Body of pancreas (tissue), 4 donors: ENCODE measurements at regions not wholly inside any gene's neighbourhood (a gene's known extent, or its start where the extent isn't known, plus 50 kb on each side); places are given as distances from the start of the nearest gene placed in this dataset.

Source experiments
- ATAC-seq: fragments of 150-250 bp; one replicate; pipeline ENCODE4 v1.9.1; 2016
- DNase-seq, 4 donors: peaks; one replicate each; pipeline ENCODE4 v3.0.0-alpha.2; 2019
- H3K27ac ChIP-seq, 4 donors: fragments of 200-600 bp; sonication (generic); 1 replicate in 3 of 4; 2 replicates in 1 of 4; pipeline versions ENCODE4 v1.5.1 to v1.6.1; 2016 to 2019; ENCODE audit warnings: mild to moderate bottlenecking in 1 of 4, mixed read lengths in 1 of 4, moderate library complexity in 1 of 4
- H3K27me3 ChIP-seq, 2 donors: fragments of 200-600 bp; sonication (generic); one replicate each; pipeline ENCODE4 v1.6.0; 2016; ENCODE audit warnings: mild to moderate bottlenecking in 1 of 2
- H3K36me3 ChIP-seq, 2 donors: fragments of 200-600 bp; sonication (generic); replicated peaks in 1 of 2; 2 replicates each; pipeline ENCODE4 v1.5.1; 2016; ENCODE audit warnings: low read depth in 2 of 2; ENCODE audit not compliant: insufficient read depth in 1 of 2
- H3K4me1 ChIP-seq: fragments of 200-600 bp; sonication (generic); one replicate; pipeline ENCODE4 v1.6.0; 2016
- H3K4me3 ChIP-seq, 2 donors: fragments of 200-600 bp; sonication (generic); 1 replicate in 1 of 2; 2 replicates in 1 of 2; pipeline ENCODE4 v1.5.1; 2016 to 2019
- H3K9me3 ChIP-seq, 3 donors: fragments of 200-600 bp; sonication (generic); 1 replicate in 2 of 3; 2 replicates in 1 of 3; pipeline ENCODE4 v1.5.1; 2016
- POLR2A ChIP-seq, 3 donors: fragments of 450-650 bp; IDR thresholded peaks; one replicate each; pipeline ENCODE4 v1.6.1; 2016; ENCODE audit warnings: antibody characterized with exemption in 3 of 3, mild to moderate bottlenecking in 2 of 3
- WGBS, 2 donors: methylation state at CpG; one replicate each; pipeline ENCODE4 v1.1.5; 2017; 5-methylcytosine and 5-hydroxymethylcytosine counted together
- intact Hi-C: fragments of 100-400 bp; cut with DNase I; formaldehyde crosslinking; loops from one replicate; pipeline ENCODE4 v1.15.1; 2023
- TF ChIP-seq, protein P1 (sequence below), 7 experiments: fragments of 450-650 bp in 4 of 7; fragments of 200-600 bp in 3 of 7; sonication (generic) in 3 of 7; IDR thresholded peaks; one replicate each; pipeline ENCODE4 v1.5.1; 2016 to 2019; ENCODE audit warnings: antibody characterized with exemption in 7 of 7

- no peak for TF ChIP-seq POLR2A (IDR thresholded peaks at IDR 0.05)
- TF ChIP-seq, protein P1, sequence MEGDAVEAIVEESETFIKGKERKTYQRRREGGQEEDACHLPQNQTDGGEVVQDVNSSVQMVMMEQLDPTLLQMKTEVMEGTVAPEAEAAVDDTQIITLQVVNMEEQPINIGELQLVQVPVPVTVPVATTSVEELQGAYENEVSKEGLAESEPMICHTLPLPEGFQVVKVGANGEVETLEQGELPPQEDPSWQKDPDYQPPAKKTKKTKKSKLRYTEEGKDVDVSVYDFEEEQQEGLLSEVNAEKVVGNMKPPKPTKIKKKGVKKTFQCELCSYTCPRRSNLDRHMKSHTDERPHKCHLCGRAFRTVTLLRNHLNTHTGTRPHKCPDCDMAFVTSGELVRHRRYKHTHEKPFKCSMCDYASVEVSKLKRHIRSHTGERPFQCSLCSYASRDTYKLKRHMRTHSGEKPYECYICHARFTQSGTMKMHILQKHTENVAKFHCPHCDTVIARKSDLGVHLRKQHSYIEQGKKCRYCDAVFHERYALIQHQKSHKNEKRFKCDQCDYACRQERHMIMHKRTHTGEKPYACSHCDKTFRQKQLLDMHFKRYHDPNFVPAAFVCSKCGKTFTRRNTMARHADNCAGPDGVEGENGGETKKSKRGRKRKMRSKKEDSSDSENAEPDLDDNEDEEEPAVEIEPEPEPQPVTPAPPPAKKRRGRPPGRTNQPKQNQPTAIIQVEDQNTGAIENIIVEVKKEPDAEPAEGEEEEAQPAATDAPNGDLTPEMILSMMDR (IDR thresholded peaks at IDR 0.05) = no peak
- H3K4me3 ChIP-seq = no peak overlapping the region
- H3K4me1 ChIP-seq = no peaks in the 10 kb centered on the region
- ATAC-seq (no peak), DNase-seq (no peak)
- H3K27ac ChIP-seq = no peak overlapping the region
- intact Hi-C loops = no loop called here
- H3K27me3 ChIP-seq = no peaks in the 10 kb centered on the region
- H3K9me3 ChIP-seq = no peaks in the 10 kb centered on the region
- H3K36me3 ChIP-seq = no peaks in the 10 kb centered on the region
These were observed 98.4 kb downstream of the CNTN3 start for GRCh38 chr3:74516019-74516418.

DNA sequence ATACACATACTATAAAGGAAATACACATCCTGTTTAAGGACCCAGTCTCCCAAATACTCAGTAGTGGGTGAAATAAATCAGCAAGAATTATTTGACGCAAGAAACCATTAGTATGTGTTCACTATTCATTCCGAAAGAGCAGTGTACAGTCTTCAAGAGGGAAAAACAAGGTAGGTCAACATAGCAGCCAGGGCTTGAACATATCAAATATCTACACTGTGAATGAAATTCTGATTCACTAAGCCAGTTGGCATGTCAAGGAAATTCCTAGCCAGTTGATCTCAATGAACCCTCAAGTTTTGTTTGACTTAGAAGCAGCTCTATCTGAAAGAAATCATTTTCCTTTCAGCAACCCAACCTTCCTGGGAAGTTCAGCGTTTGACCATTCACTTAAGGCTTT is 99.0 kb downstream of the CNTN3 start:
- Histone ChIP-seq H3K9me3 (no peaks in the 10 kb centered on the region), H3K27ac (no peak overlapping the region), H3K4me1 (no peaks in the 10 kb centered on the region), H3K4me3 (no peak overlapping the region), H3K36me3 (no peaks in the 10 kb centered on the region), H3K27me3 (no peaks in the 10 kb centered on the region)
- ATAC-seq (no peak), DNase-seq (no peak)
- 84 to 86% methylated on average over 3 of the region's 3 CpGs for WGBS, 2 donors
- TF ChIP-seq, protein P1 (IDR thresholded peaks at IDR 0.05) = no peak
- TF ChIP-seq POLR2A (IDR thresholded peaks at IDR 0.05) = no peak
- intact Hi-C loops = no loop called here

GRCh38 chr3:74511078-74511477 is 103.4 kb downstream of the CNTN3 start:
- intact Hi-C loops = no loop called here
- no peak for ATAC-seq

DNA sequence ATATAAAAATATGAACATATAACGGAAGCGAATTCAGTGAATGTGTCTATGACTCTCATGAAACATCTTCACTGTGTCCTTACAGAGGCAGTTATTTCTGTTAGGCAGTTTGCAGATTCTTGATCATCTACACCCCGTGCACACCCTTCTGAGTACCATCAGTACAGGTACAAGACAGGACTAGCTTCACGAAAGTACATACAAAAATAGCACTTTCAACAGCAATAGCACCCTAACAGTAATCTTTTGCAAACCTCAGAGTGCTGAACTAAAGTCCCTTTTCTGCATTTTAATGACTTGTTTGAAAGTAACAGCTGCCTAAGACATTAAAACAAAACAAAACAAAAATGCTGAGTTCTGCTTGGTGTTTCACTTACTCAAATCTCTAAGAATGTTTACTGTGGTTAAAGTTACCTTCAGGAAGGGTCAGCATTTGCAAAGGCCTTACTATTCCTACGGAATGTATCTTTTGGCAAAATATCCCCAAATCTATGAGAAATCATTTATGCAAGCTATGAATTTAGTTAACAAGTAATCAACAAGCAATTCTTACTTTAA is 104.1 kb downstream of the CNTN3 start:
- 86 to 88% methylated on average over 5 of the region's 5 CpGs for WGBS, 2 donors
- no peaks in the 10 kb centered on the region for H3K27me3 ChIP-seq
- no peak for DNase-seq
- no peak overlapping the region for H3K27ac ChIP-seq
- no peaks in the 10 kb centered on the region for H3K36me3 ChIP-seq
- no peak overlapping the region for H3K4me3 ChIP-seq
- ATAC-seq = no peak
- intact Hi-C loops = no loop called here
- no peaks in the 10 kb centered on the region for H3K9me3 ChIP-seq
- no peaks in the 10 kb centered on the region for H3K4me1 ChIP-seq
- no peak for TF ChIP-seq POLR2A (IDR thresholded peaks at IDR 0.05)
- TF ChIP-seq, protein P1 (IDR thresholded peaks at IDR 0.05) = no peak

More at GRCh38 chr3:74511078-74511477, 103.4 kb downstream of the CNTN3 start:
- Histone ChIP-seq H3K27ac (no peak overlapping the region), H3K4me3 (no peak overlapping the region), H3K36me3 (no peaks in the 10 kb centered on the region), H3K9me3 (no peaks in the 10 kb centered on the region), H3K27me3 (no peaks in the 10 kb centered on the region), H3K4me1 (no peaks in the 10 kb centered on the region)
- DNase-seq = no peak
- TF ChIP-seq, protein P1 (IDR thresholded peaks at IDR 0.05) = no peak
- no peak for TF ChIP-seq POLR2A (IDR thresholded peaks at IDR 0.05)

DNA sequence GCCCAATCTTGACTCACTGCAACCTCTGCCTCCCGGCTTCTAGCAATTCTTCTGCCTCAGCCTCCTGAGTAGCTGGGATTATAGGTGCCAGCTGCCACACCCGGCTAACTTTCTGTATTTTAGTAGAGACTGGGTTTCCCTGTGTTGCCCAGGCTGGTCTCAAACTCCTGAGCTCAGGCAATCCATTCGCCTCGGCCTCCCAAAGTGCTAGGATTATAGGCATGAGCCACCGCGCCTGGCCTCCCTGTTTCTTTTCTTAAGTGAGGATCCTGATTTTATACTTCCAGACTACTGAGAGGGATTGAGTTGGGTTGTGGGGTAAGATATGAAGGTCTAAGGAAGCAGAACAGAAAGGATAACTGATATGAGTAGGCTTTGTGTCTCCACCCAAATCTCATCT is 106.8 kb downstream of the CNTN3 start:
- H3K27me3 ChIP-seq = no peaks in the 10 kb centered on the region
- no peak overlapping the region for H3K4me3 ChIP-seq
- TF ChIP-seq, protein P1 (IDR thresholded peaks at IDR 0.05) = no peak
- no peak for TF ChIP-seq POLR2A (IDR thresholded peaks at IDR 0.05)
- DNase-seq (no peak), ATAC-seq (no peak)
- intact Hi-C loops = no loop called here
- no peak overlapping the region for H3K27ac ChIP-seq
- 87 to 95% methylated on average over 6 of the region's 6 CpGs for WGBS, 2 donors
- no peaks in the 10 kb centered on the region for H3K36me3 ChIP-seq
- no peaks in the 10 kb centered on the region for H3K4me1 ChIP-seq
- H3K9me3 ChIP-seq = no peaks in the 10 kb centered on the region
